Kidney glomerular epithelial cell (primary cell): ENCODE measurements at regions not wholly inside any gene's neighbourhood (a gene's known extent, or its start where the extent isn't known, plus 50 kb on each side); places are given as distances from the start of the nearest gene placed in this dataset.
"Not testable (repeated sequence)": the region's sequence is repeated elsewhere in the genome, so short reads cannot be mapped to it uniquely, and the experiment has no call there.

Experiments
- DNase-seq: peaks from one replicate; lab custom pipeline; 2025; lab: John Stamatoyannopoulos, UW

DNA sequence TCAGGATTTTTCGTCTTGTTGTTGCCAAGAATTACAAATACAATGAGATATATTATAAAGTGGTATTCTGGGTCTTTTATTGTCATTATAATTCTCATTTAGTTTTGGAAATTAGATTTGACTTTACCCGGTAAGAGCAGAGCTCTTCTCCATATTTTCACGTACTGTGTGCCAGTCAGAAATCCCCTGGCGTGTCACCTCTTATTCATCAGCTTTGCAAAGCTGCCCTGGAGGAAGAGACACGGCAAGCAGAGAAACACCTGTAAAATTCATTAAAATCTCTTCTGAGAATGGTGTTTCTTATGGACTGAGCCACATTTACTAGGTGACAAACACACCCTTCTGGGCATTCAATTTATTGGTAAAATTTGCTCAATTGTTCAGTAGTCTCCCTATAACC is 440.4 kb downstream of the HINT1 start:
- DNase-seq = no peak

DNA sequence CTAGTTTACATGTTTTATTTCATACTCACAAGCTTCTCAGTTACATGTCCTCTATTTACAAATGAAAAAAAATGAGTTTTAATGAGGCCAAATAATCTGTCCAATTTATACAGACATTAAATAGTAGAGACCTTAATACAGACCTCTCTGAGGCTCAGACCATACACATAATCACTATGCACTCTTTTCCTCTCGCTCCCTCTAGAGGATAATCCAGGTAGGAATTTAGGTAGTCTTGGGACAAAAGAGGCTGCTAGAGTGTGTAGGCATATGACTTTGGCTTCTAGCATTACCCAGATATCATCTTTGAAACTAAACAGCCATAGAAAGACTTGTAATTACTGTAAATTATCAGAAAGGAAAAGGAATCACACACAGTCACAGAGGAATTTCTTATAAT is 444.7 kb downstream of the HINT1 start:
- DNase-seq = peak; percentile 77

DNA sequence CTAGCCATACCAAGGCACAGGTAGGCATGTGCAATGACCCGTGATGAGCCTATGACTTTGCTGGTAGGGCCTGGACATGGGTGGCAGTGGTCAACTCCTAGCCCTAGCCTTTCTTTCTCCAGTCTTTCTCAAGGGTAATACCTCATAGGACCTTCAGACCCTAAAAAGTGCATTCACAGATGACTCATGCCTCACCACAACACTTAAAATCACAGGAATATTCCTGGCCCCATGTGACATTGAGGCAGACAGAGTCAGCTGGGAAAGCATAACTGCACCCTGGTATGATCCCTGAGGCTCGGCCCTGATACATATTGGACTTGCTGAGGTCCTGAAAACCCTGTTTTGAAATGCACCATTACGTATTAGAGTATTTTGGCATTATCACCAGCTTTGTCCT is 449.5 kb downstream of the HINT1 start:
- no peak for DNase-seq

DNA sequence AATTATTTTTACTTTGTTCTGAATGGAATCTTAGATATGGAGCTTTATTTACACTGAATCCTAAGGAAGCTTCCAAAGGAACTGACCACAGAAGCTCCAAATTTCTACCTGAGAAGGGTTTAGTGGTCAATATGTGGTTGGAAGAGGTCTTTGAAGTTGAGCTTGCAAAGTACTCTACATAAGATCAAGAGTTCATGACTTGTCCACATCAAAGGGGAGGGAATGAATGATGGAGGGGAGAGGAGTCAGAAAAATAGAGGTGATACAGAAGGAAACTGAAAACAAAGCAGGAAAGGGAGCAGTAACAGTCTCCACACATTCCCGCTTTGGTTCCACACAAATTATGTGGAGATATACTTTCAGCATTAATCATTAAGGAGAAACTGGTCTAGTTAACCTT is 450.9 kb downstream of the HINT1 start:
- DNase-seq = no peak

DNA sequence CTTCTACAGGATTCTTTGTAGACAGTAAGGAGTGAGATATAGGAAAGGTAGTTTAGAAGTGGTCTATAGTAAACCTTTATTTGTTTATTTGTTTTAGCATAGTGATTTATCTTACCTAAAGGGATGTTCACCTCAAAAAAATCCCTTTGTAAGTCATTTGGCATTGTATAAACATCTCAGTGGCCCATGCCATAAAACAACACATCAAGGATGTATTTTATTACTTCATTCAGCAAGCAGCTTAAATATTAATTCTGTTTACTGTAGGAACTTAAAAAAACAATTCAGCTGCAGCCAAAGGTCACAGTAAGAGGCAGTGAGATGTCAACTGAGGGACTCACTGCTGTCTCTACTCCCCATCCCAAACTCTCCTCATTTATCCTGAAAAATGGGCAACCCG is 452.7 kb downstream of the HINT1 start:
- no peak for DNase-seq

DNA sequence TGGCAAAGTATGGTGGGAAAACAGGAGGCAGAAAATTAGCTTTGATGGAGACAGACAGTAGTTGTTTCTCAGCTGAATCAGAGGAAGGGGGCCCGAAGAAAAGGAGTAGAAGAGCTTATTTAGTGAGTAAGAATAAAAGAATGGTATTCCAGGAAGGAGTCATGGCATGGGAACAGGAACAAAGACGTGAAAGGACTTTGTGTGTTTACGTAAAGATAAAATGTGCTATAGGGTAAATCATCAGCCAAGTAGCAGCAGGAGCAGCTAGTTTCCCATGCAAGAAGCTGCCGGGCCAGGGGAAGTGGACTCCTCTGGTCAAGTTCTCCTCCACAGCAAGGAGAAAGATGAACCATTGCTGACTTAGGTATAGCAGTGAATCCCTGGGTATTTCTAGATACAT is 454.5 kb downstream of the HINT1 start:
- DNase-seq = peak; percentile 44

DNA sequence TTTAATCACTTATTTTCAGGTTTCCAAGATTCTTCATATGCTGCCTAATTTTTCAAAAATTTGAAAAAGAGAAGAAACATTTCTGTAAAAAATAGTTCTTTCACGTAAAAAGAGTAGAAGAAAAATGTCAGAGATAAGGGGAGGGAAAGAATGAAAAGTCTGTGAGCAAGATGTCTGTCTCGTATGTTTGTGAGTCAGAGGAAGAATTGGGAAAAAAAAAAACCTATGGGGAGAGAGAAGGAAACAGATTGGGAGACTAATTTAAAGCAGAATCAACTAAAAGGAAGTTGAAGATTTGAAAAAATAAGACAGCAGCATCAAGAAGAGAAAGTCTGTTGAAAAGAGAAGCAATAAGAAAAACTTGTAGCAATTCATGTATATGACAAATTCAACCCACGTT is 456.3 kb downstream of the HINT1 start:
- DNase-seq = no peak

DNA sequence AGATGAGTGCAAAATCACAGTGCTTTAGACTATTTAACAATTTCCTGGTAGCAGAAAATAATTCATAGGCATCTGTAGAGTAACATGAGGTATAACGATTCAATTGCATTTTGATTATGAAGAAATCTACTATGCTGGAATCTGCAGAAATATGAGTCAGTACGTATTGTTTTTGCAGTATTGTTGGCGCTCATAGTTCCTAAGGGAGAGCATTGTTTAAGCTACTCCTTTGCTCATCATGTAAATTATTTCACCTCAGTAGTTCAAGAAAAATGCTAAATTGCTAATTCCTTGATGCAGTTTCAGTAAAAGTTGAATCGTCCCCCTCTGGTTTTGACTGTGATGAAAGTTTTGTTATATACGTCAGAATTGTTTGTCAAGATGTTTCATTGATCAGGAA is 458.4 kb downstream of the HINT1 start:
- DNase-seq = no peak

DNA sequence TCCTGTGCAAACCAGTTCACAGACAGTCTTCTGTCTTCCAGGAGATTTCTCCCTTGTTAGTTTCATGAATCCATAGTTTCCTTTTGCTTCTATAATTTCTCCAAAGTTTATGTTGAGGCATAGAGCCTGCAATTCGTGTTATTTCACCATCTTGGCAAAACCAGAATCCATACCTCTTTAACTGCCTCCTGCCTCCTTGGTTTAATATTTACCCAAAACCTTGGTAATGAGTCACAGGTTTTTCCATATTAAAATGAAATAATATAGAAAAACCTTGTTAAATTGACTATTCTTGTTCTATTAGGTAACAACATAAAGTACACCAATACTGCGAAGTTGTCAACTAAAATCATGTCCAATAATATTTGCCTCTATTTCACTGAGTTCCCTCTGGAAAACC is 459.7 kb downstream of the HINT1 start:
- no peak for DNase-seq

DNA sequence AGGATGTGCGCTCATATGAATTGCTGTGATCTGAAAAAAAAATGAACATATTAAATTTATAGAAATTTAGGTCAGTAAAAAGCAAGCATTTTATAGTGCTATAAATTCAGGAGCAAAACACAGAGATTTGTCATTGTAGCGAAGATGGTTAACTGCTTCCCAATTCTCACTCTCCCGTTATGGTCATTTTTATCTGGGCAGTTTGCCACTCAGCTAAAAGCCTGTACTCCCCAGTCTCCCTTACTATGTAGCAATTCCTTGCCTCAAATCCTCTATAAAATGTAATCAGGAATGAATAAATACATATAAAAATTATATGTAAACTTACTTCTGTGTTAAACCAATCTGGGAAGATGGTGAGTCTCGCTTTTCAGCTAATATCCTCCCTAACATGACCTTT is 471.5 kb downstream of the HINT1 start:
- no peak for DNase-seq

DNA sequence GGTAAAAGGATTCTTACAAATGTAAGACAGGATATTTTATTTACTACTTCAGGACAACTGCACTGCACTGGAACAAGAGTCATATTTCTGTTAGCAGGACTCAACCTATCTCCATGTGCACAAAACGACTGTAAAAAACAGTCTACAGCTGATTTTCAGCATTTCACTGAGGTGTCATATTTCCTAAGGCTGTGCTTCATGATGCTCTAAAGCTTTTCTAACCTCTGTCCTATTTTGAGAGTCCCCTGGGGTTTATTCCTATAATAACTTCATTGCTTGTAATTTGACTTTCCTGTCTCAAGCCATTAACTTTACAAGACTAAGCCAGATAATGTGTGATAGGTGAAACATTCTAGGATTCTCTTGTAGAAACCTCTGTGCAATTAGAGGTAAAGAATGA is 472.3 kb downstream of the HINT1 start:
- no peak for DNase-seq

DNA sequence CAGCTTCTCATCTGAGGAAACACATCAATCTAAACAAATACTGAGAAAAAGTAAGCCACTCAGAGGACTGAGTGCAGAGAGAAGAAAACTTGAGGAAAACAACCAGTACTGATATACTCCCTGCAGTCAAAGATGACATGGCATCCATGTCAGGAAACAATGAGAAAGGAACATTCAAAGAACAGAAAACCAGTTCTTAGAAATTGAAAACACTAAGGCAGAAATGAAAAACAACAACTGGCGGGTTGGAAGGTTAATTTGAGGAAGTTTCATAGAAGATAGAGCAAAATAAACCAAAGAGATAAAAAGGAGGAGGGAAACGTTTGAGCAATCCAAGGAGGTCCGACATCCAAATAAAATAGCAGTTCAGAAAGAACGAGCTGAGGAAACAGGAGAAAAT is 475.2 kb downstream of the HINT1 start:
- no peak for DNase-seq

DNA sequence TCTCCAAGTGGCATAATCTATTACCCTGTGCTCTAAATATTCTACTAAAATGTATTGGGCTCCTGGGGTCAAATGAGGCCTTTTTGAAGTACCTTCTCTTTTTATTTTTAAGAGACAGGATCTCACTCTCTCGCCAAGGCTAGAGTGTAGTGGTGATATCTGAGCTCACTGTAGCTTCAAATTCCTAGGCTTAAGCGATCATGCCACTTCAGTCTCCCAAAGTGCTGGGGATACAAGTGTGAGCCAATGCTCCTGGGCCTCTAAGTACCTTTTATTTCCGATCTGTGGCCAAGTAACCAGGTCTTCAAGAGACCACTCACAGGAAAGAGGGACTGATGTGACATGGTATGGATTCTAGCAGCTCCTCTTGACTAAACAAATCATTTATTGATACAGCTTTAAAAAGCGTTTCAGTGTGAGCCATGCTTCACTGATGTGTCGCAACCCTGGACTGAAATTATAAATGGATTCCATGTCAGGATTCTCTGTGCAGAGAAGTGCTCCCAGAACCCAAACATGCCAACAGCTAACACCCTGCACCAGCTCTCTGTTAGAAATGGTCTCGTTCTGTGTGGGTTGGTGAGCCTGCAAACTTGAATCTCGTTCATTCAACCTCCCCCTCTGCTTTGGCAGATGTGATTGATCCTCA is 477.8 kb downstream of the HINT1 start:
- no peak for DNase-seq

DNA sequence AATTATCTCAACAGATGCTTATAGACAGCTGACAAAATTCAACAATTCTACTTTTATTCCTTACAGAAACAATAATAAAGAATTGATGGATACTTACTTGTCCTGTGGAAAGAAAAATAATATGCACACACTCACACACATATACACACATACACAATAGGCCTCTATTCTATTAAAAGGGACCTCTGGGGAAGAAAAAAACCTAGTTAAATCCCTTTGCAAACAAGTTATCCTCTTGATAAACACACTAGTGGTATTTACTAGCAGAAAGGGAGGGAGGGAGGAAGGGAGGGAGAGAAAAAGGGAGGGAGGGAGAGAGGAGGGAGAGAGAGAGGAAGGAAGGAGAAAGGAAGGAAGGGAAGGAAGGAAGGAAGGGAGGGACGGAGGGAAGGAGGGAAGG is 486.4 kb downstream of the HINT1 start:
- no peak for DNase-seq

DNA sequence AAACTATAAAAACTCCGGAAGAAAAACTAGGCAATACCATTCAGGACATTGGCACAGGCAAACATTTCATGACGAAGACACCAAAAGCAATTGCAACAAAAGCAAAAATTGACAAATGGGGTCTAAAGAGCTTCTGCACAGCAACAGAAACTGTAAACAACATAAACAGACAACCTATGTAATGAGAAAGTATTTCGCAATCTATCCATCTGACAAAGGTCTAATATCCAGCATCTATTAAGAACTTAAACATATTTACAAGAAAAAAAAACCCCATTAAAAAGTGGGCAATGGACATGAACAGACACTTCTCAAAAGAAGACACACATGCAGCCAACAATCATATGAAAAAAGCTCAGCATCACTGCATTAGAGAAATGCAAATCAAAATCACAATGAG is 498.6 kb downstream of the HINT1 start:
- no peak for DNase-seq

DNA sequence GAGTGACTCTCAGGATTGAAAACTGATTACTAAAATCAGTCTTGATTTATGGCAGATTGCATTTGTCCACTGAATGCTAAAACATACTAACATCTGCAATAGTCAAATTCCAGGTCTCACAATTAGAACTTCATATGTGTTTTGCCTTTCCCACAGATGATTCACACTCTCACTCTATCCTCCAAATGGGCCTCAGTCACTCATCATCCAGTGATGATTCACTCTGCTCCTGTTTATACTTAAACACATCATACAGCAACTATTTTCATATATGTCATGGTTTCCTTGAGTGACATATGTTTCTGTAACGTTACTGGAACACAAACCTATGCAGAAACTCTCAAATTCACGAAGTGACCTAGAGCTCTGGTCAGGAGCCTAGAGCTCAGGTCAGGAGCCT is 512.9 kb downstream of the HINT1 start:
- peak; percentile 31 for DNase-seq

DNA sequence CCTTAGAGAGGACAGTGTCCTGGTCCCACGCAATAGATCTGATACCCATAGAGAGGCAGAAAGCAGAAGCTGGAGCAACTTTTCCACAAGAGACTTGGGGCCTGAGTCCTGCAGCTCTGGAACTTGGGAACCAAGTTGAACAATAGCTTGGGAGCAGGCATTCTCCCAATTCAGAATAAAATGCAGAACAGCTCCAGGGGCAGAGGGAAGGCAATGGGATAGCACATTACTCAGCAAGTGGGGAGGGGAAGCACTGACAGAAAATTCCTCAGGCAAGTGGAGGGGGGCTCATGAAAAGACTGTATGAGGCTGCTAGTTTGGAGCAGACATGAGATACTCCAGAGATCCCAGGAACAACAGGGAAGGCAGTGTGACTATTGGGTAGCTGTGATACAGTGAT is 513.6 kb downstream of the HINT1 start:
- DNase-seq = no peak

DNA sequence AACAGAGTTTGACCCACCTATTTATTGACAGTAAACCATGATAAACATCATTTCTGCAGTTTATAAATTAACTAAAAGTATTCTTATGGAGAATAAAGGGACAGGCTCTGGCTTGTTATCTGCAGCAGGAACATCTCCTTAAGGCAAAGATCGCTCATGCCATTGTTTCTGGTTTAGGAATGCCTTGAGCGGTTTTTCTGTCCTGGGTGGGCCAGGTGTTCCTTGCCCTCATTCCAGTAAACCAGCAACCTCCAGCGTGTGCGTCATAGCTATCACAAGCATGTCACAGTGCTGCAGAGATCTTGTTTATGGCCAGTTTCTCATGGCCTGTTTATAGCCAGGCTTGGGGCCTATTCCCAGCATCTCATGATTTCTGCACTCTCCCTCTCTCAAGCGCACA is 521.7 kb downstream of the HINT1 start:
- no peak for DNase-seq

DNA sequence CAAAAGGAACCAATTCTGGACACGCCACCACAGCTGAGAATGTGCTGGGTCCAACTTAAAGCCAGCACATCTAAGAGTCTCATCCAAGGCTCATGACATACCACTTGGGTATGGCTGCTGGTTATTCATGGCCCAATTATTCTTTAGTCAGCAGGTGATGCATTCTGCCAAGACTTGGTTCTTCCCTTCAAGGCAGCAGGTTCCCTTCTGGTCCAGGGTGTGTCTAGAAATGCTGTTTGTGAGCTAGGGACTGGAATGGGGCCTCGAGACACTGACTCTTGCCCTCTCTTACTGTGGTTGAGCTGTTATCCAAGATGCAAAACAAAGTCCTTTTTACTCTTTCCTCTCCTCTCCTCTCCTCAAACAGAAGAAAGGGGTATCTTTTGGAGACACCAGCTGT is 522.6 kb downstream of the HINT1 start:
- DNase-seq = no peak

DNA sequence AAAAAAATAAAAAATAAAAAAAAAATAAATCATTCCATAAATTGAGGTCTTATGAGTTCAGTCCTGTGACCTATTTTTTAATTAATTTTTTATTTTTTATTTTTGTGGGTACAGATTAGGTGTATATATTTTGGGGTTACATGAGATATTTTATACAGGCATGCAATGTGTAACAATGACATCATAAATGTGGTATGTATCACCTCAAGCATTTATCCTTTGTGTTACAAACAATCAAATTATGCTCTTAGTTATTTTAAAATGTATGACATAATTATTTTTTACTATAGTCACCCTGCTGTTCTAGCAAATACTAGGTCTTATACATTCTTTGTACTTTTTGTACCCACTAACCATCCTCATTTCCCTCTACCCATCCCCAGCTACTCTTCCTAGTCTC is 537.9 kb downstream of the HINT1 start:
- DNase-seq = no peak

DNA sequence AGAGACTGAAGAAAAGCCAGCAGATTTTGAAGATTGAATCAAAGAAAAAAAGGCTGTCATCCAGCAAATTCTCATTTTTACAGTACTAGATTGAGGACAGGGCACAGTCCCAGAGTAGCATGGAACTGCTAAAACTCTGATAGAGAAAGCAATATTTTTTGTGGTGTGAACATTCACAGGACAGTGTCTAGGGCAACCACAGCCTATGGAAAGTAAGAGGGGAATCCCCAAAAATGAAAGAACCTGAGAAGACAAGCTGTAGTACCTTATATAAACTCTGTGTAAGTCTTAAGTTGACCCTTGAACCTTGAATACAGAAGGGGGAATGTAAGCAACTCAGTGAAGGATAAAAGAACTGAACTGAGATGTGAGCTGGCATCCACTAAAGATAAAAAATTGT is 540.3 kb downstream of the HINT1 start:
- DNase-seq = no peak

DNA sequence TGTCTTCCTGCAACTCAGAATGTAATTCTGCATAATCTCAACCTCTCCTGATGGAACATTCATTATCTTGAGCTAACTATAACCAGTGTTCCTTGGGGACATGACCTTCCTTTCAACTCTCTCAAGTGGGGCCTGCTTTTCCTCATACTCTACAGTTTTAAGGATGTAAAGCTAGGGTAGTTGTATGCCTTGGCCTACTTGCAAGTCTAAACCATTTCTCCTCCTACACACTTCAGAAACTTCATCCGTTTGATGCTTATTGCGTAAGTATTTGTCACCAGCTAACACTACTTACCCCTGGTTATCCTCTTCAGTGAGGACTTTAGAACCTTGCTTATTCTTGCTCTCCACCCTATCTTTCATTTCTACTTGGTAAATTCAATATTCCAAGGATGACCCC is 548.9 kb downstream of the HINT1 start:
- DNase-seq = no peak

DNA sequence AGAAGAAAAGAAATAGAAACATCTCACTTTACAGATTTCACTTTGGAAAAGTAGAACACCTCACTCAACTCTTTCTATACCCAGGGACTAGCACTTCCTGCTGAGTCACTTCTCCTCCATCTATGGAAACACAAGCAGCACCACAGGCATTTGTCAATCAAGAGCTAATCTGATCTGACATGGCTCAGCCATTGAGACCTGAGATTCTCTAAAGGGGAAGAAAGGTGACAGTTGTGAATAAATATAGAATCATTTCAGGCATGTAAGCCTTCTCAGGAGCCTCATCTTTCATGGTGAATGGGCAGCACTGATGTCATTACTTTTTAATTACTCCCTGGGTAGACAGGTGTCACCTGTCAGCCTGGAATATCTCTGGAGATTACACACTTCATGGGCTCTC is 559.8 kb downstream of the HINT1 start:
- DNase-seq = no peak

DNA sequence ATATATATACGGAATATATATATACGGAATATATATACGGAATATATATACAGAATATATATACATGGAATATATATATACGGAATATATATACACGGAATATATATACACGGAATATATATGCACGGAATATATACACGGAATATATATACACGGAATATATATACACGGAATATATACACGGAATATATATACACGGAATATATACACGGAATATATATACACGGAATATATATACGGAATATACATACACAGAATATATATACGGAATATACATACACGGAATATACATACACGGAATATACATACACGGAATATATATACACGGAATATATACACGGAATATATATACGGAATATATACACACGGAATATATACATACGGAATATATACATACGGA is 568.4 kb downstream of the HINT1 start:
- DNase-seq = not testable (repeated sequence)

DNA sequence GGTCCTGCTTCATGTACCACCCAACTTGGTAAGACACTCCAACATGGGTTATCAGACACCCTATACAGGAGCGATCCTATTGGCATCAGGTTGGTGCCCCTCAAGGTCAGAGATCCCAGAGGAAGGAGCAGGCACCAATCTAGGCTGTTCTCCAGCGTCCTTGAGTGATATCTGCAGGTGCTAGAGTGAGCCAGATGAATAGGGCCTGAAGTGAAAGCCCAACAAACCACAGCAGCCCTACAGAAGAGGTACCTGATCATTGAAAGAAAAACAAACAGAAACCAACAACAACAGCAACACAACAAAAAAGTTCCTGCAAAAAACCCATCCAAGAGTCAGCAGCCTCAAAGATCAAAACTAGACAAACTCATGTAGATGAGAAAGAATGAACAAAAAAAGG is 584.8 kb downstream of the HINT1 start:
- no peak for DNase-seq
